Kidney epithelial cell (primary cell): ENCODE measurements at regions not wholly inside any gene's neighbourhood (a gene's known extent, or its start where the extent isn't known, plus 50 kb on each side); places are given as distances from the start of the nearest gene placed in this dataset.
"Not testable (repeated sequence)": the region's sequence is repeated elsewhere in the genome, so short reads cannot be mapped to it uniquely, and the experiment has no call there.

Experiments used
- DNase-seq: peaks from one replicate; pipeline ENCODE4 v3.0.0-alpha.2; 2010; ENCODE audit warnings: low read depth
- H3K27me3 ChIP-seq: 2 replicates; pipeline ENCODE4 v1.6.0; 2011; ENCODE audit warnings: low read length; ENCODE audit not compliant: control insufficient read depth, insufficient read depth
- H3K36me3 ChIP-seq: 2 replicates; pipeline ENCODE4 v1.5.1; 2011; ENCODE audit warnings: low read length; ENCODE audit not compliant: control insufficient read depth, insufficient read depth
- H3K4me3 ChIP-seq: 2 replicates; pipeline ENCODE4 v1.5.1; 2011; ENCODE audit warnings: low read depth, mild to moderate bottlenecking, control low read depth, low read length
- CTCF ChIP-seq: IDR thresholded peaks from 2 replicates; pipeline ENCODE4 v1.5.1; 2011; ENCODE audit warnings: mild to moderate bottlenecking, moderate library complexity, low read length, control low read depth, inconsistent platforms; ENCODE audit not compliant: insufficient read depth, poor library complexity, severe bottlenecking

- no peak for DNase-seq
- Histone ChIP-seq H3K36me3 (no peaks in the 10 kb centered on the region), H3K27me3 (no peaks in the 10 kb centered on the region), H3K4me3 (no peak overlapping the region)
- TF ChIP-seq CTCF, result no peak
Observed at GRCh38 chr2:187617905-187618304, 63.7 kb upstream of the TFPI start.

- no peak overlapping the region for H3K4me3 ChIP-seq
- DNase-seq, result no peak
- TF ChIP-seq CTCF, result no peak
- no peaks in the 10 kb centered on the region for H3K27me3 ChIP-seq
- no peaks in the 10 kb centered on the region for H3K36me3 ChIP-seq
Observed at GRCh38 chr2:187618813-187619212, 64.6 kb upstream of the TFPI start.

GRCh38 chr2:187627153-187627552 is 72.9 kb upstream of the TFPI start:
- DNase-seq, result no peak
- no peak overlapping the region for H3K4me3 ChIP-seq
- H3K36me3 ChIP-seq, result no peaks in the 10 kb centered on the region
- no peak for TF ChIP-seq CTCF
- H3K27me3 ChIP-seq, result no peaks in the 10 kb centered on the region

- H3K4me3 ChIP-seq, H3K36me3 ChIP-seq, H3K27me3 ChIP-seq, DNase-seq: not testable (repeated sequence)
Observed at GRCh38 chr2:187636731-187637391, 82.6 kb upstream of the TFPI start.

- not testable (repeated sequence) for H3K36me3 ChIP-seq, H3K27me3 ChIP-seq, DNase-seq, H3K4me3 ChIP-seq
Observed at GRCh38 chr2:187637392-187637740, 83.1 kb upstream of the TFPI start.

- DNase-seq, H3K27me3 ChIP-seq, H3K4me3 ChIP-seq, H3K36me3 ChIP-seq: not testable (repeated sequence)
Observed at GRCh38 chr2:187637771-187638170, 83.5 kb upstream of the TFPI start.

GRCh38 chr2:187638840-187639239 is 84.6 kb upstream of the TFPI start:
- no peak for TF ChIP-seq CTCF
- H3K27me3 ChIP-seq, result no peaks in the 10 kb centered on the region
- DNase-seq, result no peak
- H3K4me3 ChIP-seq, result no peak overlapping the region
- no peaks in the 10 kb centered on the region for H3K36me3 ChIP-seq
